GM12873 (cell line): ENCODE measurements at regions not wholly inside any gene's neighbourhood (a gene's known extent, or its start where the extent isn't known, plus 50 kb on each side); places are given as distances from the start of the nearest gene placed in this dataset.

Experiments used
- CTCF ChIP-seq: IDR thresholded peaks from 2 replicates; pipeline ENCODE4 v1.5.1; 2012; ENCODE audit warnings: low read depth, mild to moderate bottlenecking, moderate library complexity, low read length, control low read depth; ENCODE audit not compliant: insufficient read depth; ENCODE audit errors: missing control alignments

DNA sequence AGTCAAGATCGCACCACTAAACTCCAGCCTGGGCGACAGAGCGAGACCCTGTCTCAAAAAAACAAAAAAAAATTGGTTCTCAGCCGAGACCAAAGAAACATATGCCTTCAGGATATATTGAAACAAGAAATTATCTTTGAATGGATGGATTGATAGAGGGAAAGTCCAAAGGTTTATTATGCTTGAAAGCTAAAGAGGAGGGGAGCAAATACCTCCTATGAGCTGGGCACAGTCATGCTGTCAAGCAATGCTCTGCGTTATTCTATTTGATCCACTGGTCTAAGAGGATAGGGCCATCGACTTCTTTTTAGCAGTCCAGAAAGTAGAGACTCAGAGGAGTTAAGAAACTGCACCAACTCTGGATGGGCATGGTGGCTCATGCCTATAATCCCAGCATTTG is 85.9 kb upstream of the SLC34A2 start:
- no peak for TF ChIP-seq CTCF

DNA sequence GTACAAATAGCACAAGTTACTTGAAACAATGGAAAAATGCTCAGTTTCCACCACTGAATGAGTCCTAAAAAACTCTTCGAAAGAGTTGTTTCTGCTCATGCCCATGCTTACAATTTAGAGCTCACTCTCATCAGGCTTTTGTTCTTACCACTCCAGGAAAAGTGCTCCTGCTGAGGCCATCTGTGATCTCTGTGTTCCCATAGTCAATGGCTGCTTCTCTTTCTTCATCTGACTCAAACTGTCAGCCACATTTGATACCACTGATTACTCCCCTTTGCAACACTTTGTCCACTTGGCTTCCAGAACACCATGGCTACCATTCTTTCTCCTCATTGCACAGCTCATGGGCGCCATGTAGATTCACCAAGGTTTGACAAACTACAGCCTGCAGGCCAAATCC is 80.0 kb upstream of the SLC34A2 start:
- TF ChIP-seq CTCF: no peak

DNA sequence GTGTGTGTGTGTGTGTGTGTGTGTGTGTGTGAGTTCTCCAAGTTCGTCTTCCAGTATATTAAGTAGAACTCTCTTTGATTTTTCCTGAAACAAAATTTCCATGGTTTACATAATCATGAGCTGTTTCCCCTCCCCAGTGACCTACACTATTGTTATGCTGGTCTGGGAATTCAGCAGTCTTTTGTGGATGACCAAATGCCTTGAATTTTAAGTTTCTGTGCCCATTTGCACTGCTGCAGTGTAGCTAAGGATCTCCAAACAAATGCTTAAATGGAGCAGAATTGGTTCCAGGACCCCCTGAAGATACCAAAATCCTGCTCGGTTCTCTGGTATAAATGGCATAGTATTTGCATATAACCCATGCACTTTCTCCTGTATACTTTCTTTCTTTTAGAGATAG is 77.2 kb upstream of the SLC34A2 start:
- no peak for TF ChIP-seq CTCF

- no peak for TF ChIP-seq CTCF
Observed at GRCh38 chr4:25580633-25581467, 74.8 kb upstream of the SLC34A2 start.

DNA sequence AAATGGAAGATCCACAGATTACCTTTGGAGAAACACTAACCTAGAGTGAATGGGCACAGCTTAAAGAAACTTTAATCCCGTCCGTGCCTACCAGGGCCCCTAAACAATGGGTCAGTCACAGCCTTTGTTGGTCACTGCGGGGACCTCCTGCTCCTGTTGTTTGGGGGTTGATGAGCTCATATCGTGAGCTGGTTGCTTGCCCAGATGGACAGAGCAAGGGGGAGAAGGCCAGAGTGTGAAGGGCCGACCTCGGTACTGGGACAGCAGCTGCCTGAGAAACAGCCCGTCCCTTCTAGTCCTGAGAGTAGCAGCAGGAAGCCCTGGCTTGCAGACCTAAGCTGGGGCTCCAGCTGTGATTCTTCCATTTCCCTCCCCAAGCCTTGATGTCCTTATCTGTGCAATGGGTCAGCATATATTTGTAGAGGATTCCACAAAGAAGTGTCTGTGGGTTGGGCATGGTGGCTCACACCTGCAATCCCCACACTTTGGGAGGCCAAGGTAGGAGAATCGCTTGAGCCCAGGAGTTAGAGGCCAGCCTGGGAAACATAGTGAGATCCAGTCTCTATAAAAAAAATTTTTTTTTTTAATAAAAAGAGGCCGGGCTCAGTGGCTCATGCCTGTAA is 69.6 kb upstream of the SLC34A2 start:
- no peak for TF ChIP-seq CTCF

GRCh38 chr4:25588206-25588605 is 67.4 kb upstream of the SLC34A2 start:
- no peak for TF ChIP-seq CTCF

DNA sequence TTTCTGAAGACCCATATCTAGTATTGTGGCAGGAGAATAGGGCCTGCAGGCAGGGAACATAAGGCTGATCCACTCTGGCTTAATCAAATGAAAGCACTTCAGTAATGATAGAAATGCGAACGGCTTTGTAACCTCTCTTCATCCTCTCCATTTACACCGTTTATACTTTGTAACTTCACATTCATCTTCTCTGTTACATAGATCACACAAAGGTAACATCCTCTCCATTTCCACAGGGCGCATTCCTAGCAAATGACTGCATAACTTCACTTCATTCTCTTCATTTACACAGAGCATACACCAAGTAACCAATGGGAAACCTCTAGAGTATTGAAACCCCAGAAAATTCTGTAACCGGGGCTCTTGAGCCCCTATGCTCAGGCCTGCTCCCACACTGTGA is 65.5 kb upstream of the SLC34A2 start:
- TF ChIP-seq CTCF: no peak
